Ishikawa (cell line): ENCODE measurements at regions not wholly inside any gene's neighbourhood (a gene's known extent, or its start where the extent isn't known, plus 50 kb on each side); places are given as distances from the start of the nearest gene placed in this dataset.

Experiments
- CEBPB ChIP-seq: IDR thresholded peaks from 2 replicates; pipeline ENCODE4 v1.6.1; 2012
- CREB1 ChIP-seq: IDR thresholded peaks from 2 replicates; pipeline ENCODE4 v1.6.1; 2012; ENCODE audit warnings: low read depth
- EGR1 ChIP-seq: IDR thresholded peaks from 2 replicates; pipeline ENCODE4 v1.6.1; 2012
- EP300 ChIP-seq: IDR thresholded peaks from 2 replicates; pipeline ENCODE4 v1.6.1; 2012; ENCODE audit warnings: borderline replicate concordance
- FOXM1 ChIP-seq: IDR thresholded peaks from 2 replicates; pipeline ENCODE4 v1.6.1; 2012; ENCODE audit warnings: low read depth, borderline replicate concordance
- NFIC ChIP-seq: IDR thresholded peaks from 2 replicates; pipeline ENCODE4 v1.6.1; 2012
- RAD21 ChIP-seq: IDR thresholded peaks from 2 replicates; pipeline ENCODE4 v1.6.1; 2012; ENCODE audit warnings: low read depth
- TAF1 ChIP-seq: IDR thresholded peaks from 2 replicates; pipeline ENCODE4 v1.6.1; 2012; ENCODE audit warnings: low read depth, mild to moderate bottlenecking
- TCF12 ChIP-seq: IDR thresholded peaks from 2 replicates; pipeline ENCODE4 v1.6.1; 2012; ENCODE audit warnings: low read depth
- TEAD4 ChIP-seq: IDR thresholded peaks from 2 replicates; pipeline ENCODE4 v1.6.1; 2012
- USF1 ChIP-seq: IDR thresholded peaks from 2 replicates; pipeline ENCODE4 v1.6.1; 2012
- YY1 ChIP-seq: IDR thresholded peaks from 2 replicates; pipeline ENCODE4 v1.6.1; 2012; ENCODE audit warnings: low read depth
- ZBTB7A ChIP-seq: IDR thresholded peaks from 2 replicates; pipeline ENCODE4 v1.6.1; 2012; ENCODE audit warnings: low read depth
- TF ChIP-seq, protein P1 (sequence below): IDR thresholded peaks from 2 replicates; pipeline ENCODE4 v1.6.1; 2012
- TF ChIP-seq, protein P2 (sequence below): IDR thresholded peaks from 2 replicates; pipeline ENCODE4 v1.6.1; 2012; ENCODE audit warnings: low read depth, mild to moderate bottlenecking

DNA sequence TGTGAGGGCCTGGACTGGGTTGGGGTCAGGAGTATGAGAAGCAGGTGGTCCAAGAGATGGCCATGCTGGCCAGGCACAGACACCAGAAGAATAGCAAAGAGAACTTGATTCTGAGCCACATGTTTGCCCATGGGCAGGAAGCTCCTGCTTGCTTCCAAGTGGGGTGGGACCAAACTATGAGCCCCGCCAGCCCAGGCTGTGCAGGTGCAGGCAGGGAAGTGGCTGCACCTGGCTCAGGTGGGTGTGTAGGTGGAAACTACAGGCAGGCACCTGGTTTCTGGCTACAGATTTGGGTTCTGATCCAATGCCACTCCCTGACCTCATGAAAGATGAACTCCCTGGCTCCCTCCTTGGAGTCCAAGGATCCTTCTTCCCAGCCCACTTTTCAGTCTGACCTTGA is 207.9 kb upstream of the KLF3 start:
- TF ChIP-seq ZBTB7A: no peak
- no peak for TF ChIP-seq FOXM1
- TF ChIP-seq TAF1: no peak

DNA sequence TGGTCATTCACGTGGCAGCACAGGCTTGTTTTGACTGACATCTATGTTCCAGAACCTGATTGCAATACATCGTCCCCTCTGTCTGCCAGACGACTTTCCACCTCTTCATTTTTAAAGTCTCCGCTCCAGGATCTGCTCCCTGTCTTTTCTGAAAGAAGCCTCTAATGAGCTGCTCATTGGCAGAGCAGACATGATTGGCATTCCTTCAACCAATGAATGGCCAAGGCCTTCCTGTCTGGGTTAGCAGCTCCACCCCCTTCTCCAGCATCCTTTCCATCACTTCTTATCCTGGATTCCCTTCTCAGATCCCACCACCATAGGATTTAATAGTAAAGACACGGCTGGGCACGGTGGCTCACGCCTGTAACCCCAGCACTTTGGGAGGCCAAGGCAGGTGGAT is 202.7 kb upstream of the KLF3 start:
- TF ChIP-seq EP300: no peak
- TF ChIP-seq TCF12: no peak
- no peak for TF ChIP-seq TAF1
- no peak for TF ChIP-seq CEBPB
- TF ChIP-seq, protein P1, sequence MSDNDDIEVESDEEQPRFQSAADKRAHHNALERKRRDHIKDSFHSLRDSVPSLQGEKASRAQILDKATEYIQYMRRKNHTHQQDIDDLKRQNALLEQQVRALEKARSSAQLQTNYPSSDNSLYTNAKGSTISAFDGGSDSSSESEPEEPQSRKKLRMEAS: no peak
- no peak for TF ChIP-seq ZBTB7A
- no peak for TF ChIP-seq YY1
- TF ChIP-seq, protein P2, sequence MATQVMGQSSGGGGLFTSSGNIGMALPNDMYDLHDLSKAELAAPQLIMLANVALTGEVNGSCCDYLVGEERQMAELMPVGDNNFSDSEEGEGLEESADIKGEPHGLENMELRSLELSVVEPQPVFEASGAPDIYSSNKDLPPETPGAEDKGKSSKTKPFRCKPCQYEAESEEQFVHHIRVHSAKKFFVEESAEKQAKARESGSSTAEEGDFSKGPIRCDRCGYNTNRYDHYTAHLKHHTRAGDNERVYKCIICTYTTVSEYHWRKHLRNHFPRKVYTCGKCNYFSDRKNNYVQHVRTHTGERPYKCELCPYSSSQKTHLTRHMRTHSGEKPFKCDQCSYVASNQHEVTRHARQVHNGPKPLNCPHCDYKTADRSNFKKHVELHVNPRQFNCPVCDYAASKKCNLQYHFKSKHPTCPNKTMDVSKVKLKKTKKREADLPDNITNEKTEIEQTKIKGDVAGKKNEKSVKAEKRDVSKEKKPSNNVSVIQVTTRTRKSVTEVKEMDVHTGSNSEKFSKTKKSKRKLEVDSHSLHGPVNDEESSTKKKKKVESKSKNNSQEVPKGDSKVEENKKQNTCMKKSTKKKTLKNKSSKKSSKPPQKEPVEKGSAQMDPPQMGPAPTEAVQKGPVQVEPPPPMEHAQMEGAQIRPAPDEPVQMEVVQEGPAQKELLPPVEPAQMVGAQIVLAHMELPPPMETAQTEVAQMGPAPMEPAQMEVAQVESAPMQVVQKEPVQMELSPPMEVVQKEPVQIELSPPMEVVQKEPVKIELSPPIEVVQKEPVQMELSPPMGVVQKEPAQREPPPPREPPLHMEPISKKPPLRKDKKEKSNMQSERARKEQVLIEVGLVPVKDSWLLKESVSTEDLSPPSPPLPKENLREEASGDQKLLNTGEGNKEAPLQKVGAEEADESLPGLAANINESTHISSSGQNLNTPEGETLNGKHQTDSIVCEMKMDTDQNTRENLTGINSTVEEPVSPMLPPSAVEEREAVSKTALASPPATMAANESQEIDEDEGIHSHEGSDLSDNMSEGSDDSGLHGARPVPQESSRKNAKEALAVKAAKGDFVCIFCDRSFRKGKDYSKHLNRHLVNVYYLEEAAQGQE: no peak
- no peak for TF ChIP-seq RAD21
- TF ChIP-seq TEAD4: no peak

- TF ChIP-seq TCF12 (no peak), EGR1 (no peak), CREB1 (no peak), USF1 (no peak), YY1 (no peak), TEAD4 (no peak), TAF1 (no peak), FOXM1 (no peak), EP300 (no peak), CEBPB (no peak), RAD21 (no peak), ZBTB7A (no peak), NFIC (no peak)
- TF ChIP-seq, protein P1: no peak
- TF ChIP-seq, protein P2: no peak
Observed at GRCh38 chr4:38462367-38463055, 201.5 kb upstream of the KLF3 start.

GRCh38 chr4:38463268-38463958 is 200.6 kb upstream of the KLF3 start:
- TF ChIP-seq USF1 (no peak), TAF1 (no peak), NFIC (no peak), TCF12 (no peak), EP300 (no peak), CREB1 (no peak)
- TF ChIP-seq, protein P1: no peak

GRCh38 chr4:38464328-38464727 is 199.7 kb upstream of the KLF3 start:
- TF ChIP-seq NFIC (no peak), ZBTB7A (no peak), EP300 (no peak), FOXM1 (no peak), CREB1 (no peak)
- TF ChIP-seq, protein P1: no peak

GRCh38 chr4:38466401-38466800 is 197.6 kb upstream of the KLF3 start:
- TF ChIP-seq FOXM1: no peak
- TF ChIP-seq, protein P1: no peak
